ENCODE measurements at regions not wholly inside any gene's neighbourhood (a gene's known extent, or its start where the extent isn't known, plus 50 kb on each side); places are given as distances from the start of the nearest gene placed in this dataset.
A peak's percentile ranks its signal among the peaks of the same experiment; 100 is the strongest.
"Not testable (repeated sequence)": the region's sequence is repeated elsewhere in the genome, so short reads cannot be mapped to it uniquely, and the experiment has no call there.

- DNase-seq (ENCODE audit: low read depth in 2 of 2), result not testable (repeated sequence)
Observed at GRCh38 chr12:131229079-131229425, 275.3 kb downstream of the ADGRD1 start.

GRCh38 chr12:131229426-131230339 lies 276.0 kb downstream of the ADGRD1 start:
- peak; percentile 91 to 99 for DNase-seq (ENCODE audit: low read depth in 2 of 2)

GRCh38 chr12:131230340-131231031 lies 276.8 kb downstream of the ADGRD1 start:
- DNase-seq (ENCODE audit: low read depth in 2 of 2), result peak in 1 of 2 donors; percentile 9

GRCh38 chr12:131231032-131231980 lies 277.6 kb downstream of the ADGRD1 start:
- no peak for DNase-seq (ENCODE audit: low read depth in 2 of 2)

GRCh38 chr12:131232036-131232435 lies 278.3 kb downstream of the ADGRD1 start:
- no peak for DNase-seq (ENCODE audit: low read depth in 2 of 2)

- DNase-seq (ENCODE audit: low read depth in 2 of 2), result not testable (repeated sequence)
Observed at GRCh38 chr12:131232872-131233271, 279.2 kb downstream of the ADGRD1 start.

DNA sequence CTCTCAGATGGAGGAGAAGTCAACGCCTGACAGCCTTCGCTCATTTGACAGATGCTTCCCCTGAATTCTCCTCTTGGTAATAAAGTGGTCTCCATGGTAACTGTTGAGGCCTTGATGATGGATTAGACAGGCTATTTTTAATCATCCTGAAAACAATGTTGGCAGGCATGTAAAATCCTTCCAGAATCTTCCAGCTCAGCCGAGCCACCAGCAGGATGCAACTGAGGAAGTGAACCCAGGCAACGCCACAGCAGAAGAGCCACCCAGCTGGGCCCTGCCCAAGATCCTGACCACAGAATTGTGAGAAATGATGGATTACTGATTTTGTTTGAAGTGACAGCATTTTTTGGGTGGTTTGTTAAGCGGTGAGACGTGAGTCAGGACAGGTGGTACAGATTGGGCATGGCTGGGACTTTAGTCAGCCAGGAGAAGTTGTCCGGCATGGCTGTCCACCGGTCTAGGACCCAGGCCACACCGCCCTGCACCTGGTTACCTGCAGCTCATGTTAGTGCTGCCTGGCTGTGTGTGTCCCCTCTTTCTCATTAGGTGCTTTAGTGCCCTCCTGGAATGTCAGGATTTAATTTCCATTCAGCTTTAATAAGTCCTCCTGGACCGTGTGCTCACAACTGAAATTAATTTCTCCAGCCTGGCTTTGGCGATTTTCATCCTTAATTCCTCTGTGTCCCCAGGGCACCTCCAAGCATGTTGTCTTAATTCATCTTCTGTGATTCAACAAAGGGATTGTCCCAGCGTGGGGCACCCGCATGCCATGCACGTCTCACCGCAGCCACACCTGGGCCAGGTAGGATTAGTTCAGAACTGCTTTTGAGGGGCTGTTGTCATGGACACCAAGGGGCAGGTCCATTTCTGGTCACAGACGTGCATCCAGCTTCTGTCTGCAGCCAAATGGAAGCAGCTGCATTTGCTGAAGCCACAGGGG lies 280.4 kb downstream of the ADGRD1 start:
- peak in 1 of 2 donors; percentile 22 for DNase-seq (ENCODE audit: low read depth in 2 of 2)

DNA sequence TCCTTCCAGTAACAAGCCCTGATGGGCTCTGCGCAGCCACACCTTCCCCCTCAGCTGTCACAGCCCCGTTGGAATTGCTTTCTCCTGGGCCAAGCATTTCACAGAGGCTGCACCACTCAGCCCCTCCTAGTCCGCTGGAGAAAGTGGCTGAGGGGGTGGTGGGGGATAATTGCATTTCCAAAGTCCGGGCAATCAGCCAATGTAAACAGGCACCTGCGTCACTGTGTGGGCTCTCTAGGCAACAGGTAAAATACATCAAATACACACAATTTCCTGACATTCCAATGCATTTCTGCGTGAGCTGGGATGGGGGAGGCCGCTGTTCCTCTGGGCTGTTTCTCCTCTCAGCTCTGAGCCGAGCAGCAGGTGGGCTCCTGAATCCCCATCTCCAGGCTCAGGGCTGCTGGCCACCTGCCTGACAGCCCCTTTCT lies 281.1 kb downstream of the ADGRD1 start:
- DNase-seq (ENCODE audit: low read depth in 2 of 2), result not testable (repeated sequence)

- DNase-seq (ENCODE audit: low read depth in 2 of 2), result no peak
Observed at GRCh38 chr12:131235871-131236271, 282.2 kb downstream of the ADGRD1 start.

- DNase-seq (ENCODE audit: low read depth in 2 of 2), result no peak
Observed at GRCh38 chr12:131239384-131240094, 285.8 kb downstream of the ADGRD1 start.

DNA sequence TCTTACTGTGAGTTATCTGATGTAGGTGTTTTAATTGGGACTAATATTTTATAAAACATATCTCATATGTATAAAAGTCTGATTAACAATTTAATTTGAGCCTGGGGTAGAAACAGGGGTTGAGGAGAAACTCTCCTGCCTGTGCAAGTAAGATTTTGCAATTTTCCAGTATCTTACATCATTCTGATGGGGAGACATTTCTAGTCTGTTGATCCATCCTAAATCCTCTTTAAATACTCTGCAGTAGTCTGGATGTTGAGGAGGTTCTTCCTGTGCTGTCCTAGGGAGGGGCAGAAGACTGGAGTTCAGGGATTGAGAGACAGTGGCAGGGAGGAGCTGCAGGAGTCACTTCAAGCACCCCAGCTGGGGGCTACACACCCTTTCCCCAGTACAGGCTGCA lies 287.8 kb downstream of the ADGRD1 start:
- no peak for DNase-seq (ENCODE audit: low read depth in 2 of 2)

DNA sequence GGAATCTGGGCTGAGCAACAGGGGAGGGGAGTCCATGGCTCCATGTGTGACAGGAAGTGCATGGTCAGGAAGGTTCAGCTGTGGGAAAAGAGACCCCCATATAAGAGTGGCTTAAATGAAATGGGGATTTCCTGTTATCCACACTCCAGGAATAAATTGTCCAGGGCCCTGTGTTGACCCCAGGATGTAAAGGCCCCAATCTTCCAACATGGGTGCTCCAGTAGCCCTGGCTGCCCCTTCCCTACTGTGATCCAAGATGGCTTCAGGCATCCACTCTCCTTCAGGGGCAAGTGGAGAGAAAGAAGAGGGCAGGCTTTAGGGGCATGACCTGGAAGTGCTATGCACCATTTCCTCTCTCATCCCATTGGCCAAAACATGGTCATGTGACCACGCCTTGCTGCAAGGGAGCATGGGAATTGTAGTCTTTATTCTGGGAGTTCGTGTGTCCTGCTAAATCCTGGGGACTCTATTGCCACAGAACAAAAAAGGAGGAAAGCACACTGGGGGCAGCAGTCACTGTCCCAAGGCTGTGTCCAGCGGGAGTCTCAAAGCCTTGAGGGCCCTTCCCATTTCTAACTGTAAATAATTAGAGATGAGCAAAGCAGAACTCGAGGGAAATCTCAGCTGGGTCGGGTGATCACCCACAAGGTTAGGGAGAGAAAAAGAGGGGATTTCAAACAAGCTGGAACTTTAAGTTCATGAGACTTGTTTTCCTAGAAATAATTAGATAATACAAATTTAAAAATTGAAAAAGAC lies 289.2 kb downstream of the ADGRD1 start:
- no peak for DNase-seq (ENCODE audit: low read depth in 2 of 2)

- not testable (repeated sequence) for DNase-seq (ENCODE audit: low read depth in 2 of 2)
Observed at GRCh38 chr12:131244157-131244688, 290.5 kb downstream of the ADGRD1 start.

- DNase-seq (ENCODE audit: low read depth in 2 of 2), result not testable (repeated sequence)
Observed at GRCh38 chr12:131245161-131245560, 291.5 kb downstream of the ADGRD1 start.

DNA sequence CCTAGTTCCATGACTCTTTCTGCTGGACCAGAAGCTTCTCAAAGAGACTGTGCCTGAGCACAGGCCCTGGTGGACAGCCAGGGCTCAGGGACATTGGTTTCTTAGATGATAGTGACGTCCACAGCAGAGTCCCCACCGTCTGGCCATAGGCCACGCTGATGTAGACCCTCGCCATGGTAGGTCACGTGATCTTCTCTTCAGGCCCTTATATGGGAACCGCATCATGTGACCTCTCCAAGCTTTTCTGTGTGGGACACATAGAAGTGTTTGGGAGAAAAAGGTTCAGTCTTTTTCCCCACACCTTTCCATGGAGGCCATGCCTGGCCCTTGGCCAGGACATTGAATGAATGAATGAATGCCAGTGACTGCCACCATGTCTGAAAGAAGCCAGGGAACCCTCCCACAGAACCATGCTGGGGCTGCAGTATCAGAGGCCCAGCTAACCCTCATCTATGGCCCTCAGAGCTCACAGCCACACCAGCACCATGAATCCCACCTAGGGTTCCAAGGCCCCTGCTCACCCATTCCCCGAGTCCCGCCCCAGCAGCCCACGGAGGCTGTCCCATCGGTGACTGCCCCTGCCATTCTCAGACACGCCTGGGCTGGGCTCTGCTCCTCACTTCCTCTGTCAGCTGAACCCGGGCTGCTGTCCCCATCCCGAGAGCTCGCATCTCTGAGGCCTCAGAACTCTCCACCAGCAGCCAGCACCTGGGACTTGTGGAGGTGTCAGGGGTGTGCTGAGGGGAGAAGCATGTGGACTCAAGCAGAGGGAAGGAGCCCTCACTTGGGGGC lies 292.1 kb downstream of the ADGRD1 start:
- DNase-seq (ENCODE audit: low read depth in 2 of 2), result no peak

DNA sequence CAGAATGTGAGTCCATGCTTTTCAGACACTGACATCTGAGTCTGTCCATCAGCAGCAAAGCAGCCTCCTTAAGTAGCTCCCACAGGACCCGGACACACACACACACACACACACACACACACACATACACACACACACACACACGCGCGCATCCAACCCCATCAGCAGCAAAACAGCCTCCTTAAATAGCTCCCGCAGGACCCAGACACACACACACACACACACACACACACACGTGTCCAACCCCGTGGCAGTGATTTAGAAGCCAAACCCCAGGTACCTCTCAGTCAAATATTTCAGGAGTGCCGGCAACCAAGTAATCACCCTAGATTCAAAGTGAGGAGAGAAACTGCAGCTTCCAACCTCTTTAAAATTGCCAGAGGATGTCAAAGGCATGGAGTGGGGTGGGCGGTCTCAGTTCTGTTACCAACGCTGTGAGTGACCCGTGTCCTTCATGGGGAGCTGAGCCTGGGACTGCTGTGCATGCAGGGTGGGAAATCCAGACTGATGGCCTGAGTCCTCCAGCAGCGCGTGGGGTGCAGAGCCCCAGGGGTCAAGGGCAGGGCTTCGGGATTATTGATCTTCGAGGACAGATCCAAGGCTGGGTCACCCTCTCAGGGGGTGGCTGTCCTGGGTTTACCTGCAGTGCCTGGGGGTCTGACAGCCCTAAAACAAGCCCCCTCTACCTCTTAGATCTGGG lies 293.5 kb downstream of the ADGRD1 start:
- not testable (repeated sequence) for DNase-seq (ENCODE audit: low read depth in 2 of 2)

- not testable (repeated sequence) for DNase-seq (ENCODE audit: low read depth in 2 of 2)
Observed at GRCh38 chr12:131247875-131248274, 294.2 kb downstream of the ADGRD1 start.
